HepG2 (cell line): ENCODE measurements at regions not wholly inside any gene's neighbourhood (a gene's known extent, or its start where the extent isn't known, plus 50 kb on each side); places are given as distances from the start of the nearest gene placed in this dataset.

ENCODE experiments used
- ATAC-seq: fragments of 200-7000 bp; cut with Tn5 transposase; 3 replicates; pipeline ENCODE4 v1.9.1; 2020; ENCODE audit warnings: mild to moderate bottlenecking, moderate library complexity
- BruUV-seq: library from RNA; stranded (reverse); fragments of 400-500 nt; replicated peaks from 2 replicates; lab custom pipeline; 2021; lab: Mats Ljungman, UMichigan
- CTCF ChIA-PET: fragments of 300-600 bp; formaldehyde crosslinking; extraction: SDS; loops from one replicate; lab custom pipeline; 2021; ENCODE audit warnings: low total read pairs, inconsistent platforms, low intra/inter-chr PET ratio; lab: Yijun Ruan, JAX
- POLR2A ChIA-PET: fragments of 350-600 bp; sonication (Branson Sonifier 250); formaldehyde crosslinking; loops from one replicate; lab custom pipeline; 2020; ENCODE audit warnings: antibody characterized with exemption, inconsistent platforms; lab: Yijun Ruan, JAX
- DNase-seq: peaks from one replicate; pipeline ENCODE4 v3.0.0-alpha.2; 2015; ENCODE audit warnings: low spot score
- FAIRE-seq: peaks from 3 replicates; lab custom pipeline; 2011; peaks lifted over from hg19 to GRCh38; lab: Jason Lieb, UNC
- H2AFZ ChIP-seq: one replicate; pipeline ENCODE4 v1.6.1; 2011; ENCODE audit warnings: low read length, inconsistent platforms
- H3K27ac ChIP-seq: fragments of 300-600 bp; 3 replicates; pipeline ENCODE4 v1.8.0; 2011; ENCODE audit warnings: mixed run types, mild to moderate bottlenecking, mixed read lengths, low read length, inconsistent platforms; ENCODE audit not compliant: insufficient read depth; ENCODE audit errors: extremely low read length
- H3K27me3 ChIP-seq, 2 experiments: fragments of 200-600 bp in 1 of 2; 2 replicates in 1 of 2; 3 replicates in 1 of 2; pipeline versions ENCODE4 v1.6.0 to v1.8.0; 2011; ENCODE audit warnings: low read length in 2 of 2, mild to moderate bottlenecking in 2 of 2, moderate library complexity in 2 of 2, inconsistent platforms in 1 of 2; ENCODE audit not compliant: insufficient read depth in 2 of 2, control insufficient read depth in 1 of 2
- H3K36me3 ChIP-seq, 2 experiments: fragments of 200-600 bp in 1 of 2; replicated peaks in 1 of 2; 2 replicates in 1 of 2; 3 replicates in 1 of 2; pipeline versions ENCODE4 v1.5.1 to v1.8.0; 2011; ENCODE audit warnings: low read length in 2 of 2, inconsistent platforms in 1 of 2; ENCODE audit not compliant: insufficient read depth in 2 of 2, control insufficient read depth in 1 of 2
- H3K4me1 ChIP-seq: 2 replicates; pipeline ENCODE4 v1.5.1; 2012; ENCODE audit warnings: low read length, inconsistent platforms; ENCODE audit not compliant: insufficient read depth
- H3K4me2 ChIP-seq: 2 replicates; pipeline ENCODE4 v1.6.0; 2011; ENCODE audit warnings: low read depth, low read length, inconsistent platforms
- H3K4me3 ChIP-seq, 3 experiments: fragments of 200-600 bp in 1 of 3; sonication (generic), shearing (Covaris generic) in 1 of 3; replicated peaks in 1 of 3; 2 replicates each; pipeline ENCODE4 v1.5.1; 2011 to 2016; ENCODE audit warnings: low read length in 3 of 3, inconsistent platforms in 2 of 3, low read depth in 2 of 3, mild to moderate bottlenecking in 2 of 3, control low read depth in 1 of 3, mixed read lengths in 1 of 3; ENCODE audit not compliant: insufficient read depth in 1 of 3
- H3K79me2 ChIP-seq: one replicate; pipeline ENCODE4 v1.6.1; 2011; ENCODE audit warnings: low read length, inconsistent platforms; ENCODE audit not compliant: insufficient read depth
- H3K9ac ChIP-seq: 2 replicates; pipeline ENCODE4 v1.6.0; 2011; ENCODE audit warnings: mild to moderate bottlenecking, low read depth, low read length, inconsistent platforms; ENCODE audit not compliant: insufficient read depth
- H3K9me3 ChIP-seq: 2 replicates; pipeline ENCODE4 v1.5.1; 2012; ENCODE audit warnings: mild to moderate bottlenecking, low read length
- H4K20me1 ChIP-seq: 2 replicates; pipeline ENCODE4 v1.6.0; 2011; ENCODE audit warnings: inconsistent platforms, mild to moderate bottlenecking, low read length, moderate library complexity; ENCODE audit not compliant: insufficient read depth
- CHCHD3 ChIP-seq: sonication (generic); formaldehyde crosslinking; IDR thresholded peaks from 2 replicates; pipeline ENCODE4 v1.8.0; 2022; ENCODE audit warnings: mild to moderate bottlenecking, missing genetic modification reagents, moderate library complexity
- GLI4 ChIP-seq: sonication (generic); formaldehyde crosslinking; IDR thresholded peaks from 2 replicates; pipeline ENCODE4 v1.5.1; 2020; ENCODE audit warnings: missing genetic modification reagents, mild to moderate bottlenecking, moderate library complexity, borderline replicate concordance
- IKZF5 ChIP-seq: IDR thresholded peaks from 2 replicates; pipeline ENCODE4 v1.6.1; 2018; ENCODE audit warnings: missing genetic modification reagents, mild to moderate bottlenecking, missing compliant biosample characterization
- MYC ChIP-seq: sonication (generic); formaldehyde crosslinking; IDR thresholded peaks from 2 replicates; pipeline ENCODE4 v1.9.0; 2021; ENCODE audit warnings: missing genetic modification reagents, borderline replicate concordance
- NCOR1 ChIP-seq: fragments of 200-600 bp; sonication (generic); IDR thresholded peaks from 2 replicates; pipeline ENCODE4 v1.7.0; 2017; ENCODE audit warnings: antibody characterized with exemption, low read length, borderline replicate concordance
- NKX3-1 ChIP-seq: sonication (generic); formaldehyde crosslinking; IDR thresholded peaks from 2 replicates; pipeline ENCODE4 v1.5.0; 2020; ENCODE audit warnings: missing genetic modification reagents
- PCBP2 ChIP-seq: fragments of 200-400 bp; formaldehyde crosslinking; optimal IDR thresholded peaks from 2 replicates; pipeline ENCODE3; 2018; ENCODE audit warnings: low read length, low read depth; ENCODE audit not compliant: poor library complexity, severe bottlenecking
- POLR2AphosphoS2 ChIP-seq: IDR thresholded peaks from 2 replicates; pipeline ENCODE4 v1.6.1; 2011; ENCODE audit warnings: low read depth, low read length, improper control_type of control experiment
- PRPF4 ChIP-seq: fragments of 200-400 bp; formaldehyde crosslinking; IDR thresholded peaks from 2 replicates; pipeline ENCODE4 v1.6.1; 2016; ENCODE audit warnings: low read length, low read depth; ENCODE audit not compliant: poor library complexity, severe bottlenecking
- PTBP1 ChIP-seq: fragments of 200-400 bp; formaldehyde crosslinking; IDR thresholded peaks from 2 replicates; pipeline ENCODE4 v1.6.1; 2018; ENCODE audit warnings: low read length, low read depth; ENCODE audit not compliant: poor library complexity, severe bottlenecking
- RXRA ChIP-seq: sonication (generic); formaldehyde crosslinking; IDR thresholded peaks from 2 replicates; pipeline ENCODE4 v1.5.1; 2020; ENCODE audit warnings: missing genetic modification reagents
- SIX1 ChIP-seq: sonication (generic); formaldehyde crosslinking; IDR thresholded peaks from 2 replicates; pipeline ENCODE4 v1.4.0; 2020; ENCODE audit warnings: missing genetic modification reagents, borderline replicate concordance
- ZHX2 ChIP-seq, 2 experiments: sonication (generic) in 1 of 2; formaldehyde crosslinking in 1 of 2; IDR thresholded peaks; 2 replicates each; pipeline versions ENCODE4 v1.6.1 to v1.9.0; 2014 to 2022; ENCODE audit warnings: antibody characterized with exemption in 1 of 2, borderline replicate concordance in 1 of 2, inconsistent platforms in 1 of 2, low read depth in 1 of 2, missing genetic modification reagents in 1 of 2
- ZNF574 ChIP-seq: sonication (generic); formaldehyde crosslinking; IDR thresholded peaks from 2 replicates; pipeline ENCODE4 v1.4.0; 2020; ENCODE audit warnings: missing genetic modification reagents
- WGBS: methylation state at CpG from one replicate; pipeline ENCODE4 v1.1.6; 2017; ENCODE audit warnings: low lambda C conversion rate; 5-methylcytosine and 5-hydroxymethylcytosine counted together
- in situ Hi-C: cut with HindIII; loops from 2 replicates; pipeline ENCODE4 v1.10.0; 2017; ENCODE audit warnings: low pct_unique_long_range_greater_than_20kb; ENCODE audit not compliant: extremely low pct_ligation_motif_present
- intact Hi-C: fragments of 100-400 bp; cut with micrococcal nuclease; formaldehyde crosslinking; loops from one replicate; pipeline ENCODE4 v1.10.0; 2022; ENCODE audit not compliant: unreplicated experiment

- Histone ChIP-seq H3K9ac (no peak overlapping the region), H4K20me1 (no peaks in the 10 kb centered on the region), H3K4me3 (no peak overlapping the region), H3K27ac (no peak overlapping the region), H3K9me3 (no peaks in the 10 kb centered on the region), H3K79me2 (no peaks in the 10 kb centered on the region), H3K4me2 (no peak overlapping the region), H2AFZ (no peak overlapping the region), H3K4me1 (no peaks in the 10 kb centered on the region; the same call in 1 of the 2 replicates), H3K27me3 (no peaks in the 10 kb centered on the region; a peak in 1 of 5 replicates), H3K36me3 (no peaks in the 10 kb centered on the region)
- ChIA-PET POLR2A (no interaction called here), CTCF (no interaction called here)
- BruUV-seq, result no TSS peak
- intact Hi-C loops (no loop called here), in situ Hi-C loops (no loop called here)
- no peak for ATAC-seq
- 11% methylated on average over 3 of the region's 3 CpGs for WGBS
- no peak for FAIRE-seq
- DNase-seq, result no peak
- TF ChIP-seq PTBP1 (no peak), SIX1 (CRISPR knock-in tag) (no peak), IKZF5 (CRISPR knock-in tag) (no peak), RXRA (CRISPR knock-in tag) (no peak), MYC (no peak), PRPF4 (no peak), PCBP2 (no peak), ZNF574 (CRISPR knock-in tag) (no peak), ZHX2 (IDR thresholded peaks at IDR 0.05; ENCODE audit: low read depth) (no peak), ZHX2 (CRISPR knock-in tag; IDR thresholded peaks at IDR 0.05; ENCODE audit: borderline replicate concordance) (no peak), POLR2AphosphoS2 (no peak), GLI4 (CRISPR knock-in tag) (no peak), NKX3-1 (CRISPR knock-in tag) (no peak), CHCHD3 (CRISPR knock-in tag) (no peak), NCOR1 (no peak)
These were observed 53.6 kb upstream of the SSX2IP start for GRCh38 chr1:84743896-84744295.
